HCT116 (cell line): ENCODE measurements at regions not wholly inside any gene's neighbourhood (a gene's known extent, or its start where the extent isn't known, plus 50 kb on each side); places are given as distances from the start of the nearest gene placed in this dataset.

Experiments used
- ATF3 ChIP-seq: IDR thresholded peaks from 2 replicates; pipeline ENCODE4 v1.6.1; 2012
- CTCF ChIP-seq, 3 experiments: fragments of 200-600 bp in 1 of 3; sonication (generic) in 1 of 3; IDR thresholded peaks in 2 of 3; conservative IDR thresholded peaks in 1 of 3; 2 replicates each; pipeline ENCODE4 v1.5.1; 2012 to 2017; ENCODE audit warnings: low read depth in 2 of 3, low read length in 2 of 3, antibody characterized with exemption in 1 of 3, borderline replicate concordance in 1 of 3, control low read depth in 1 of 3, mild to moderate bottlenecking in 1 of 3, mixed read lengths in 1 of 3, mixed run types in 1 of 3, moderate library complexity in 1 of 3; ENCODE audit not compliant: insufficient read depth in 1 of 3
- EZH2 ChIP-seq: fragments of 200-600 bp; sonication (generic); IDR thresholded peaks from 2 replicates; pipeline ENCODE4 v1.6.1; 2017; ENCODE audit warnings: antibody characterized with exemption, mixed run types
- JUND ChIP-seq: IDR thresholded peaks from 2 replicates; pipeline ENCODE4 v1.6.1; 2012
- POLR2A ChIP-seq: IDR thresholded peaks from 2 replicates; pipeline ENCODE4 v1.7.0; 2011; ENCODE audit warnings: borderline replicate concordance; ENCODE audit not compliant: insufficient read depth, insufficient read length; ENCODE audit errors: extremely low read depth
- RAD21 ChIP-seq: IDR thresholded peaks from 2 replicates; pipeline ENCODE4 v1.6.1; 2012; ENCODE audit warnings: low read depth, mild to moderate bottlenecking
- REST ChIP-seq: IDR thresholded peaks from 2 replicates; pipeline ENCODE4 v1.6.1; 2012; ENCODE audit warnings: low read depth
- YY1 ChIP-seq: IDR thresholded peaks from 2 replicates; pipeline ENCODE4 v1.6.1; 2011; ENCODE audit warnings: low read length, low read depth, moderate library complexity, mild to moderate bottlenecking; ENCODE audit not compliant: insufficient replicate concordance; ENCODE audit errors: extremely low read depth
- ZBTB33 ChIP-seq: IDR thresholded peaks from 2 replicates; pipeline ENCODE4 v1.6.1; 2011; ENCODE audit warnings: mild to moderate bottlenecking, low read length, moderate library complexity; ENCODE audit not compliant: insufficient replicate concordance; ENCODE audit errors: extremely low read depth
- ZNF274 ChIP-seq: fragments of 200-500 bp; sonication (Bioruptor generic); IDR thresholded peaks from 2 replicates; pipeline ENCODE4 v1.6.1; 2014; ENCODE audit warnings: mild to moderate bottlenecking, low read depth, low read length, inconsistent platforms

- TF ChIP-seq CTCF (IDR thresholded peaks at IDR 0.05 in 2 of 3, conservative IDR thresholded peaks at IDR 0.05 in 1 of 3; ENCODE audit: borderline replicate concordance in 1 of 3, insufficient read depth in 1 of 3, low read depth in 2 of 3, low read length in 2 of 3) (no peak), YY1 (no peak), EZH2 (no peak), POLR2A (no peak), RAD21 (no peak), ATF3 (no peak), ZNF274 (no peak), REST (no peak), ZBTB33 (no peak), JUND (no peak)
Measured at GRCh38 chr2:199624958-199625357, 167.2 kb upstream of the SATB2 start.
